SJSA1 (cell line): ENCODE measurements at regions not wholly inside any gene's neighbourhood (a gene's known extent, or its start where the extent isn't known, plus 50 kb on each side); places are given as distances from the start of the nearest gene placed in this dataset.

Source experiments
- DNase-seq, 2 experiments: peaks; one replicate each; pipeline ENCODE4 v3.0.0-alpha.2; 2015 to 2020; ENCODE audit warnings: low spot score in 2 of 2, low read depth in 1 of 2
- H3K27ac ChIP-seq: fragments of 250-450 bp; sonication (Bioruptor Pico); 2 replicates; pipeline ENCODE4 v1.5.1; 2020; ENCODE audit warnings: mild to moderate bottlenecking, moderate library complexity
- H3K27me3 ChIP-seq: fragments of 250-450 bp; sonication (Bioruptor Pico); replicated peaks from 2 replicates; pipeline ENCODE4 v1.5.1; 2020; ENCODE audit warnings: mild to moderate bottlenecking, moderate library complexity
- H3K36me3 ChIP-seq: fragments of 250-450 bp; sonication (Bioruptor Pico); 2 replicates; pipeline ENCODE4 v1.5.1; 2020; ENCODE audit warnings: mild to moderate bottlenecking
- H3K4me1 ChIP-seq: fragments of 250-450 bp; sonication (Bioruptor Pico); replicated peaks from 2 replicates; pipeline ENCODE4 v1.6.1; 2021; ENCODE audit warnings: mild to moderate bottlenecking
- H3K4me3 ChIP-seq: fragments of 250-450 bp; sonication (Bioruptor Pico); 2 replicates; pipeline ENCODE4 v1.5.1; 2020; ENCODE audit warnings: mild to moderate bottlenecking
- H3K9me3 ChIP-seq: fragments of 250-450 bp; sonication (Bioruptor Pico); replicated peaks from 2 replicates; pipeline ENCODE4 v1.5.1; 2020; ENCODE audit warnings: mild to moderate bottlenecking

GRCh38 chr11:104338186-104338585 is 174.2 kb upstream of the PDGFD start:
- H3K36me3 ChIP-seq = no peaks in the 10 kb centered on the region
- no peak overlapping the region for H3K4me3 ChIP-seq
- H3K4me1 ChIP-seq = no peaks in the 10 kb centered on the region
- DNase-seq = no peak
- H3K27me3 ChIP-seq = no peaks in the 10 kb centered on the region
- no peak overlapping the region for H3K27ac ChIP-seq
- H3K9me3 ChIP-seq = no peaks in the 10 kb centered on the region

DNA sequence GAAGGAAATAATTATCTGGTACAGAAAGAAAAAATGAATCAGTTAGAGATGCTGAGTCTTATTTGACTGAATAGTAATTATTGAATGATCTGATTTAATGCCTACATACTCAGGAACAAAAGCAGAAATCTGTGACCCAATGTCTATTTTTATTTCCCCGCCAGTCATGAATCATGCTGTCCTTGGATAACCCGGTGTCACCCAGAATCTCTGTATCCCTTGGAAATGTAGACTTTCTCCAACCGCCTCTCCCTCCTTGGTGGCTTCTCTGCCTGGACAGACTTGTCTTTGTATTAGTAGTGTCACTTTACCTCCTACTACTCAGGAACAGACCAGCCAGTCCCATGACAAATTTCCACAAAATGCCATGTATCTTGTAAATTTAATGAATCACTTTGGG is 173.3 kb upstream of the PDGFD start:
- no peak overlapping the region for H3K4me3 ChIP-seq
- no peaks in the 10 kb centered on the region for H3K9me3 ChIP-seq
- no peak overlapping the region for H3K27ac ChIP-seq
- no peak for DNase-seq
- no peaks in the 10 kb centered on the region for H3K36me3 ChIP-seq
- H3K4me1 ChIP-seq = no peaks in the 10 kb centered on the region
- no peaks in the 10 kb centered on the region for H3K27me3 ChIP-seq

DNA sequence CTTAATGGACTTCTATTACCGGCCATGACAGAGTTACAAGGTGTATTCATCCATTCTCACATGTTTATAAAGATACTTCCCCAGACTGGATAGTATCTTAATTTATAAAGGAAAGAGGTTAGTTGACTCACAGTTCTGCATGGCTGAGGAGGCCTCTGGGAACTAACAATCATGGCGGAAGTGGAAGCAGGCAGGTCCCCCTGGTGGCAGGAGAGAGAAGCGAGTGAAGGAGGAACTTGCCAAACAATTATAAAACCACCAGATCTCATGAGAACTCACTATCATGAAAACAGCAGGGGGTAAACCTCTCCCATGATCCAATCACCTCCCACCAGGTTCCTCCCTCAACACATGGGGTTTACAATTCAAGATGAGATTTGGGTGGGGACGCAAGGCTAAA is 170.0 kb upstream of the PDGFD start:
- DNase-seq = no peak
- H3K4me1 ChIP-seq = no peaks in the 10 kb centered on the region

GRCh38 chr11:104332110-104332509 is 168.2 kb upstream of the PDGFD start:
- Histone ChIP-seq H3K36me3 (no peaks in the 10 kb centered on the region), H3K9me3 (no peaks in the 10 kb centered on the region), H3K27ac (no peak overlapping the region), H3K4me1 (no peaks in the 10 kb centered on the region), H3K27me3 (no peaks in the 10 kb centered on the region), H3K4me3 (no peak overlapping the region)
- no peak for DNase-seq

More for the DNA sequence above, 170.0 kb upstream of the PDGFD start:
- Histone ChIP-seq H3K9me3 (no peaks in the 10 kb centered on the region), H3K27ac (no peak overlapping the region), H3K36me3 (no peaks in the 10 kb centered on the region), H3K4me3 (no peak overlapping the region), H3K27me3 (no peaks in the 10 kb centered on the region)

- no peak overlapping the region for H3K4me3 ChIP-seq
- no peak overlapping the region for H3K27ac ChIP-seq
- H3K36me3 ChIP-seq = no peaks in the 10 kb centered on the region
- DNase-seq = no peak
- H3K4me1 ChIP-seq = no peaks in the 10 kb centered on the region
- H3K27me3 ChIP-seq = no peaks in the 10 kb centered on the region
- no peaks in the 10 kb centered on the region for H3K9me3 ChIP-seq
Observed at GRCh38 chr11:104329078-104329665, 165.2 kb upstream of the PDGFD start.

GRCh38 chr11:104328512-104328907 is 164.6 kb upstream of the PDGFD start:
- no peaks in the 10 kb centered on the region for H3K9me3 ChIP-seq
- H3K4me1 ChIP-seq = no peaks in the 10 kb centered on the region
- no peak for DNase-seq
- no peak overlapping the region for H3K27ac ChIP-seq
- no peaks in the 10 kb centered on the region for H3K36me3 ChIP-seq
- no peak overlapping the region for H3K4me3 ChIP-seq
- H3K27me3 ChIP-seq = no peaks in the 10 kb centered on the region

DNA sequence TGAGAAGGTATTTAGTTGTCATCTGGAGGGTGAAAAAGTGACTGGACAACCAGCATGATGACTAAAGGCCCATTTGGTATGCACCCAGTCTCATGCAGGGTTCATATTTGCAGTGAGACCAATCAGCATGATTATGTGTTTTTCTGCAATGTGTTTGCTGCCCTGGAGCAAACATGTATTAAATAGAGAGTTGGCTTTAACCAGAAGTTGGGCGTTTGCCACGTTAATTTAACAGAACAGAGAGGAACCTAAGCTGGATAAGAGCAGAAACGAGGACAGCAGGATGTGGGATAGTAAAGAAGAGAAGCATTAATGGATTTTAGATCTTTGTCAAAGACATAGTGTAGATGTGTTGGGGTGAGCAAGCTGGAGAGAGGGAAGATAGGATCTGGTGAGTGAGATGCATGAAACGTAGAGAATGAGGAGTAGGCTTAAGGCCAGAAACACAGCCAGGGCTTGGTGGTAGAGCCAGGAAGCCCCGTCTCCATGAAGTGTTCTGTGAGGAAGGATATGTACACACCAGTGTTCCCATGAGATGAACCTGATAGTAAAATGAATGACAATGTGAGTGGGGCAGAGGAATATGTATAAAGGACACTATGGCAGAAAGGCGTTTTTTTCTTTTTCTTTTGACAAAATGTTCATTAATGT is 164.0 kb upstream of the PDGFD start:
- DNase-seq = no peak
- H3K27ac ChIP-seq = no peak overlapping the region

GRCh38 chr11:104325093-104325492 is 161.1 kb upstream of the PDGFD start:
- H3K4me1 ChIP-seq = no peaks in the 10 kb centered on the region
- no peak overlapping the region for H3K27ac ChIP-seq
- H3K36me3 ChIP-seq = no peaks in the 10 kb centered on the region
- H3K27me3 ChIP-seq = no peaks in the 10 kb centered on the region
- DNase-seq = no peak
- no peak overlapping the region for H3K4me3 ChIP-seq
- H3K9me3 ChIP-seq = no peaks in the 10 kb centered on the region

More for the DNA sequence above, 164.0 kb upstream of the PDGFD start:
- Histone ChIP-seq H3K4me3 (no peak overlapping the region), H3K4me1 (no peaks in the 10 kb centered on the region), H3K9me3 (no peaks in the 10 kb centered on the region), H3K27me3 (no peaks in the 10 kb centered on the region), H3K36me3 (no peaks in the 10 kb centered on the region)

DNA sequence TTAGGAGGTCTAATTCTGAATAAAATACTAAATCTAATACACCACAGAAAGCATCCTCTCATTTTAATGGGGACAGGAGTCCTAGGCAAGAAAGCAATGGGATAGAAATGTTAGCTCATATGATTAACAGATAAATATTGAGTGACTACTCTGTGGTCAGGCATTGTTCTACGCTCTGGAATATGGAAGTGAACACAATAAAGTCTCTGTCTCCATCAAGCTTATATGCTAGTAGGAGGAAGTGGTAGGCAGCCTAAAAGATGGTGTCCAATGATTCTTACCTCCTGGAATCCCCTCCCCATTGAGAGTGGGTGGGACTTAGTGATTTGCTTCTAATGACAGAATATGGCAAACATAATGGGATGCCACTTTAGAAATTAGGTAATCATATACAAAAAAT is 160.3 kb upstream of the PDGFD start:
- H3K9me3 ChIP-seq = no peaks in the 10 kb centered on the region
- no peak for DNase-seq
- no peaks in the 10 kb centered on the region for H3K36me3 ChIP-seq
- no peak overlapping the region for H3K4me3 ChIP-seq
- H3K4me1 ChIP-seq = no peaks in the 10 kb centered on the region
- H3K27ac ChIP-seq = no peak overlapping the region
- no peaks in the 10 kb centered on the region for H3K27me3 ChIP-seq

GRCh38 chr11:104323841-104324240 is 159.9 kb upstream of the PDGFD start:
- no peak overlapping the region for H3K27ac ChIP-seq
- DNase-seq = no peak
- H3K4me3 ChIP-seq = no peak overlapping the region
- no peaks in the 10 kb centered on the region for H3K9me3 ChIP-seq
- no peaks in the 10 kb centered on the region for H3K36me3 ChIP-seq
- no peaks in the 10 kb centered on the region for H3K4me1 ChIP-seq
- no peaks in the 10 kb centered on the region for H3K27me3 ChIP-seq

GRCh38 chr11:104322696-104323095 is 158.7 kb upstream of the PDGFD start:
- H3K9me3 ChIP-seq = no peaks in the 10 kb centered on the region
- no peaks in the 10 kb centered on the region for H3K27me3 ChIP-seq
- no peak overlapping the region for H3K4me3 ChIP-seq
- no peaks in the 10 kb centered on the region for H3K36me3 ChIP-seq
- no peak overlapping the region for H3K27ac ChIP-seq
- H3K4me1 ChIP-seq = no peaks in the 10 kb centered on the region
- DNase-seq = no peak

GRCh38 chr11:104320956-104321355 is 157.0 kb upstream of the PDGFD start:
- H3K9me3 ChIP-seq = no peaks in the 10 kb centered on the region
- DNase-seq = no peak
- no peak overlapping the region for H3K4me3 ChIP-seq
- H3K27ac ChIP-seq = no peak overlapping the region
- H3K4me1 ChIP-seq = no peaks in the 10 kb centered on the region
- no peaks in the 10 kb centered on the region for H3K36me3 ChIP-seq
- no peaks in the 10 kb centered on the region for H3K27me3 ChIP-seq

DNA sequence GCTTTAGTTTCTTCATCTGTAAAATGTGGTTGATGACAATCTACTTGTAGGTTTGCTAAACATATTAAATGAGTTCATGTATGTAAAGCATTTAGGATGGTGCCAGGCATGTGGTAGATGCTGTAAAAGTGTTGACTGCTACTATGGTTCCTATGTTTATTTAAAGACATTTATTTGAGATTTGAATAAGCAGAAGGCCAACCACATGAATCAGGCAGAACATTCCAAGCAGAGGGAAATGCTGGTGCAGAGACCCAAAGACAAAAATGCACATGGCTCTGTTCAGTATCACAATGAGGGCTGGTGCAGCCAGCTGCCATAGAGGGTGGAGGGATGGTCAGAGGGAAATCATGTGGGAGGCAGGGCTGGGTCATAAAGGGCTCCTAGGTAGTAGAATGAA is 156.2 kb upstream of the PDGFD start:
- Histone ChIP-seq H3K9me3 (no peaks in the 10 kb centered on the region), H3K4me1 (no peaks in the 10 kb centered on the region), H3K27me3 (no peaks in the 10 kb centered on the region), H3K4me3 (no peak overlapping the region), H3K27ac (no peak overlapping the region), H3K36me3 (no peaks in the 10 kb centered on the region)
- no peak for DNase-seq

- no peaks in the 10 kb centered on the region for H3K9me3 ChIP-seq
- no peaks in the 10 kb centered on the region for H3K4me1 ChIP-seq
- H3K36me3 ChIP-seq = no peaks in the 10 kb centered on the region
- no peaks in the 10 kb centered on the region for H3K27me3 ChIP-seq
- no peak overlapping the region for H3K4me3 ChIP-seq
- H3K27ac ChIP-seq = no peak overlapping the region
- no peak for DNase-seq
Observed at GRCh38 chr11:104319396-104319795, 155.4 kb upstream of the PDGFD start.
